HG03095 (cell line): ENCODE measurements at regions not wholly inside any gene's neighbourhood (a gene's known extent, or its start where the extent isn't known, plus 50 kb on each side); places are given as distances from the start of the nearest gene placed in this dataset.
A peak's percentile ranks its signal among the peaks of the same experiment; 100 is the strongest.

Source experiments
- ATAC-seq: cut with Tn5 transposase; IDR thresholded peaks from one replicate; pipeline ENCODE4 v1.9.1; 2021; ENCODE audit warnings: moderate library complexity; ENCODE audit not compliant: unreplicated experiment

GRCh38 chr12:28814246-28814645 lies 334.8 kb upstream of the FAR2 start:
- no peak for ATAC-seq

DNA sequence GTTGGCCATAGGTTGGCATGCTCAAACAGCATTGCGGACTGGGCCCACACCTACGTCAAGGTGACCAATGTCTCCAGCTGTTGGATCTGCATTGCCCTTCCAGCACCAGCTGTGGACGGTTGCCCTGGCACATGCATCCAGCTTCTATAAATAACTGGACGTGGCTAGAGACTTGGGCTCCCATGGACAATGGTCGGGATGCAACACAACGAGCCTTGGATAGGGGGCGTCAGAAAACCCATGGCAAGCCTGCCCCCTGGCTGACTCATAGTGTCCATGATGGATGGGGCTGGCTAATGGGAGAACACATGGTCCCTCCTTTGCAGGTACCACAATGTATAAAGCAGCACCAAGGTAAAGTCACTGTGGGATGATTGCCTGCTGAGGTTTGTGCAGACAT lies 331.6 kb upstream of the FAR2 start:
- ATAC-seq = no peak

GRCh38 chr12:28824193-28824846 lies 324.8 kb upstream of the FAR2 start:
- no peak for ATAC-seq

DNA sequence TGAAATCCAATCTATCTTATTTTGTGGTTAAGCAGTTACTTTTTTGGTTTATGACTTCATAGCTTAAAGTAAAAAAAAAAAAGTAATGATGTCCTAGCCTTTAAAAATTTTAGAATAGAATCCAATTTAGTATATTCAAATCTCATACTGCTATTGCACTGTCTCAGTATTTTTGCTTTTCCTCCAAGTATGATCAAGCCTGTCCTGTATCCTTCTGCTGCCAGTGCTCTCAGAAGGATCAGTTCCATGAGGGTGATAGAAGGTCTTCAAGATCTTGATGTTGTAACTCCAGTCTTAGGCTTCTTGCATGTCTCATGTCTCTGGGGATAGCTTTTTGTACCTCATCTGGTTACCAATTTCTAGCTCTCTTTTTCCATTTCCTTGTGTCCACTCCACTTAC lies 324.2 kb upstream of the FAR2 start:
- ATAC-seq = no peak

GRCh38 chr12:28826766-28827165 lies 322.3 kb upstream of the FAR2 start:
- ATAC-seq = no peak

DNA sequence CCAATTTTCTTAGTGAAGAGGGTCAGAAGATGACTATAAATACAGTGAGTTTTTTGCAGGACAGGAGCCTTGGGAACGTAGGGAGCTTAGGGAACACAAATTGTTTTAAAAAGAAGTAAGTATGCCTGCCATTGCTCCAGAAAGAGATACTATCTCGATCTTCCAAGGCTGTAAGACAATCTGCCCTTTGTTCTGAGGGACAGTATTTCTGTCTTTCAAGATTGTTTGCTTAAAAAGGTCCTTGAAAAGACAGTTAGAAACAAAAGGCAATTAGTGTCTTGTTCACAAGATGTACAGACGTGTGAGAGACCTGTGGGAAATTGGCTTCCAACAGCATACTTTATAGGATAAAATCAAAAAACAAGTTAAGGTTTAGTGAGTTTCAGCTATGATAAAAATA lies 321.2 kb upstream of the FAR2 start:
- ATAC-seq = no peak

GRCh38 chr12:28828318-28828717 lies 320.8 kb upstream of the FAR2 start:
- no peak for ATAC-seq

DNA sequence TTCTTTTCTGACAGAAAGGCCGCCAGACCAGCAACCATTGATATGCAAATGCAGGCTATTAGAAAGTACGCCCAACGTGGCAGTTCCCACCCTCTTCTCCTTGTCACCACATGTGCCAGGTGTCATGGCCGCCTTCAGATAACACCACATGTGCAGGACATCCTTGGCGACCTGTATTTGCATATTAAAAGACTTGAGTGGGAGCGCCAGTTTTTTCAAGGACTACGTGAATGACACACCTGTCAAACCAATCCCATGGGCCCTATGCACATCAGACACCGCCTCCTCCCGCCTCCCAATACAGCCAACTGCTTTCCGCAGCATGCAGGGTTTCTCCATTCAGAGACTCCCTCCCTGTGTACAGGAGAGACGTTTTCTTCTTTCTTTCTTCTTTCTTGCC lies 318.6 kb upstream of the FAR2 start:
- no peak for ATAC-seq

- no peak for ATAC-seq
These were observed 304.4 kb upstream of the FAR2 start for GRCh38 chr12:28844718-28845117.

GRCh38 chr12:28851781-28852180 lies 297.3 kb upstream of the FAR2 start:
- ATAC-seq = no peak

GRCh38 chr12:28855761-28856310 lies 293.2 kb upstream of the FAR2 start:
- no peak for ATAC-seq

- ATAC-seq = no peak
These were observed 291.7 kb upstream of the FAR2 start for GRCh38 chr12:28857369-28857768.

DNA sequence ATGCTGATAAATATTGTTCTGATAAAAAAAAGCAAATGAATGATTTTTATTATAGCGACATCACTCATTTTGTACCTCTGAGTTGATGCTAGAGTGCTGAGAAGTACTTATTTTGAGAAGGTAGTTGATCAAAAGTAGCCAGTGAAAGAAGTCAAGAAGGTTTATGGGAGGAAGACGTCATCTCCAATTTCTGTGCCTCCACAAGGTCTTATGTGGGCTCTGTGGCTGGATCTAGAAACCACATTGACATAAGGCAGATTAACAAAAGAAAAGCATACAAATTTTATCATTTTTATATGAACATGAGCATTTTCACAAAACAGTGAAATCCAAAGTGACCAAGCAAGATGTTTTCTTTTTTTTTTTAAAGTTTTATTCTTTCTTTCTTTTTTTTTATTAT lies 289.5 kb upstream of the FAR2 start:
- no peak for ATAC-seq

GRCh38 chr12:28865776-28866175 lies 283.3 kb upstream of the FAR2 start:
- ATAC-seq = no peak

- ATAC-seq = no peak
These were observed 282.8 kb upstream of the FAR2 start for GRCh38 chr12:28866296-28866695.

DNA sequence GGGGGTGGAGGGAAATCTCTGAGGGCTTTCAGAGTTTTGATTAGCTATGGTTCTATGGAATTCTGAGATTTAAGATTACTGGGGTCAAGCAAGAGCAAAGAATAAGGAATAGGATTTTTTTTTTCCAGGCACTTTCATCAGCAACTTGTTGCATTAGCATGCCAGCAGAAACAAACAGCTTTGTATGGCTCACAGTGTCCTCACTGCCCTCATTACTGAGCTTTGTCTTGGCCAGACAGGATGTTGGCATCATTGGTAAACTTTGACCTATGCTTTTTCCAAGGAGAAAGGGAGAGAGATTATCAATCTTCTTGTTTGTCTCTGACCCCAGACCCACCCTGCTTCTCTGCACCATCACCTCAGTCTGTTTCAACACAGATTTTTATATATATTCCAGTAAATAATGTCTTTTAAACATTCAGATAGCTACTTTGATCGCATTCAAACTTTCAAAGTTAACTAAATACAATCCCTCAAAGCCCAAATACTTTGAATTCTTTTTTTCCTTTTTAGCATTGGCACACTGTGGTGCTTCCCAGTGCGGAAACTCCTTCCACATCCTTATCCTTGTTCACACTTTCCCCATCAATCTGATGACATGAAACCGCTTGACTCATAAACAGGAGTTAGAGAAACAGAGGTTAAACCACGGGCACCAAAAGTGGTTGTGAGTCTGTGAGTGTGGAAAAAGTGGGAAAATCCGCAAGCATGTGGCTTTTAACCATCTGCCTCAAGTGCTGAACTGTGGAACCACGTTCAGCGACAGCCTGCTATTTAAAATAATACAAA lies 282.2 kb upstream of the FAR2 start:
- ATAC-seq = no peak

- no peak for ATAC-seq
These were observed 280.7 kb upstream of the FAR2 start for GRCh38 chr12:28868414-28868813.

DNA sequence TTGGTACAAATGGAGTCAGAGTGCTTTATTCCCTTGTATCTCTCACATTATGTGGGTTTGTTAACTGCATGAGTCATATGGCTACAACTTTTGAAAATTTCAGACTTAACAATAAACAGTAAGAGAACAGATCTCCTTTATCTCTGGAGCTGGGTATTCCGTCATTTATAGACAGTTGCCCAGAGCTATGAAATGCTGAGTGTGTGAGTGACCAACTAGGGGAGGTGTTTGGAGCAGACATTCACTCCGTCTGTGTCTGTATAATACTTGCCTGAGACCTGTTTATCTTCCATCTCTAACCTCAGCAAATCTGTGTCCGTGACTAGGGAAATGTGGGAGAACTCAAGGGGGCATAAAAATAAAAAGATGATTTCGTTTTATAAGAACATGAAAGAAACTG lies 279.9 kb upstream of the FAR2 start:
- no peak for ATAC-seq

GRCh38 chr12:28870839-28871440 lies 278.1 kb upstream of the FAR2 start:
- ATAC-seq = no peak

DNA sequence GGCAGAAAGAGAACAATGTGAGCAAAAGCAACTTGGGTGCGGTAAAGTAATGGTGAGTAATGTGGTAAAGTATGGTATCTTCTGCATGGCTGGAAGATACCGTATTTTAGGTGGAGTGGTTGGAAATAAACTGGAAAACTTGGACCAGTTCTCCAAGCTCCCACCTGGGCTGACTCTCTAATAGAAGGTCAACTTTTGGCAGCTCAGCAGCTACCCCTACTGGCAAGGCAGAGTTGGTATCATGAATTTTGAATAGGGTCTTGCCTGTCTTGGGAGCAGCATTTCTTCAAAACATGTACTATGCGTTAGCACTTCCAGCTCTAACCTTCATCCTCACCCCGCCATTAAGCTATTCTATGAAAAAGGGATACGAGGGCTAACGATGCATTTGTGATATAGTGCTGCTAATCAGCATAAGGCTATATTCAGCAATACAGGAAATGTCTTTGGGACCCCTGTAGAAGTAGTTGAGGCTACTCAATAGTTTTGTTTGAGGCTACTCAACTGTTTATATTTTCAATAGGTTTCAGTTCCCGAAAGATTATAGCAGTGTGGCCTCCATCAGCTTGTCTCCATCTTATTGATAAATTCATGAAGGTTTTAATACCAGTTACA lies 276.3 kb upstream of the FAR2 start:
- ATAC-seq = peak; percentile 62

GRCh38 chr12:28874758-28875157 lies 274.3 kb upstream of the FAR2 start:
- no peak for ATAC-seq
